Thymus (tissue), 11 donors: ENCODE measurements at regions not wholly inside any gene's neighbourhood (a gene's known extent, or its start where the extent isn't known, plus 50 kb on each side); places are given as distances from the start of the nearest gene placed in this dataset.

Source experiments
- DNase-seq, 9 donors: peaks; one replicate each; pipeline ENCODE4 v3.0.0-alpha.2; 2013; ENCODE audit warnings: low spot score in 9 of 9, low read depth in 6 of 9, missing footprints in 1 of 9
- H3K27ac ChIP-seq, 2 donors: one replicate each; pipeline ENCODE4 v1.5.1; 2013; ENCODE audit warnings: control low read depth in 1 of 2, low read depth in 1 of 2, low read length in 1 of 2, mild to moderate bottlenecking in 1 of 2, moderate library complexity in 1 of 2
- H3K27me3 ChIP-seq, 2 donors: one replicate each; pipeline ENCODE4 v1.5.1; 2013; ENCODE audit warnings: low read length in 1 of 2; ENCODE audit not compliant: control insufficient read depth in 2 of 2, insufficient read depth in 1 of 2
- H3K36me3 ChIP-seq, 2 donors: one replicate each; pipeline ENCODE4 v1.5.1; 2013; ENCODE audit warnings: low read length in 1 of 2, mild to moderate bottlenecking in 1 of 2, moderate library complexity in 1 of 2; ENCODE audit not compliant: control insufficient read depth in 2 of 2, insufficient read depth in 2 of 2
- H3K4me1 ChIP-seq, 2 donors: one replicate each; pipeline ENCODE4 v1.5.1; 2013; ENCODE audit warnings: low read length in 2 of 2; ENCODE audit not compliant: control insufficient read depth in 2 of 2, insufficient read depth in 2 of 2
- H3K4me3 ChIP-seq, 2 donors: one replicate each; pipeline ENCODE4 v1.5.1; 2013; ENCODE audit warnings: low read length in 2 of 2, control low read depth in 1 of 2, mild to moderate bottlenecking in 1 of 2
- H3K9me3 ChIP-seq, 2 donors: one replicate each; pipeline ENCODE4 v1.5.1; 2013; ENCODE audit warnings: low read length in 1 of 2, mild to moderate bottlenecking in 1 of 2; ENCODE audit not compliant: control insufficient read depth in 2 of 2, insufficient read depth in 1 of 2
- WGBS: extraction: QIAGEN DNeasy Blood & Tissue Kit; methylation state at CpG from one replicate; pipeline ENCODE4 v1.1.7; 2013; 5-methylcytosine and 5-hydroxymethylcytosine counted together
- donor health status: healthy.

DNA sequence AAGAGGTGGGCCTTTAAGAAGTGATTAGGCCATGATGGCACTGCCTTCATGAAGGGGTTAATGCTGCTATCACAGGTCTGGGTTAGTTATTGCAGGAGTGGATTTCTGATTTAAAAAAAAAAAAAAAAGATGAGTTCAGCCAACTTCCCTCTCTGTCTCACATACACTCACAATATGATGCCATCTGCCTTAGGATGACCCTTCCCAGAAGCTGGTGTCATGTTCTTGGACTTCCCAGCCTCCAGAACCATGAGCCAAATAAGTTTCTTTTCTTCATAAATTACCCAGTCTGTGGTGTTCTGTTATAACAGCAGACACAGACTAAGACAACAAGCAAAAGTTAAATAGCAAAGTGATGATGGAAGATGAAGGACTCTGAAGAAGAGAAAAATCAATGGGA is 179.7 kb upstream of the ETAA1 start:
- Histone ChIP-seq H3K9me3 (no peaks in the 10 kb centered on the region), H3K4me3 (no peak overlapping the region)

DNA sequence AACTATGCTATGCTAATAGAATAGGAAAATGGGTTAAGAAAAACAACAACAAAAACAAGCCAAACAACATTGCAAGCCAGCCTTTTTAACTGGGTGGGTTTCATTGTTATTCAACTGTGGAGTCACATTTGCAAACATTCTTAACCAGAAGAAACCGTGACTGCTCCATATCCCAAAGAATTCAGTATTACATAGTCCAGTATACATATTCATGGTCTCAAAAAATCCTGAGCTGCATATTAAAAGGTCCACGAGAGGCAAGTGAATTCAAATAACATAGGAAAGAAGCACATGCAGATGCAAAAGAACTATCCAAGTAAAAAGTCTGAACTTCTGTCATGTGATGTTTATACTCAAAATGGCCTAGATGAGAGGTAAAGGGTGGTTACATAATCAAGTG is 179.1 kb upstream of the ETAA1 start:
- H3K27me3 ChIP-seq = no peaks in the 10 kb centered on the region
- no peak overlapping the region for H3K27ac ChIP-seq
- H3K36me3 ChIP-seq = no peaks in the 10 kb centered on the region
- no peaks in the 10 kb centered on the region for H3K9me3 ChIP-seq
- DNase-seq = no peak
- H3K4me1 ChIP-seq = no peaks in the 10 kb centered on the region
- WGBS = 92% methylated on average over 2 of the region's 2 CpGs
- no peak overlapping the region for H3K4me3 ChIP-seq

More for the DNA sequence above, 179.7 kb upstream of the ETAA1 start:
- H3K27me3 ChIP-seq = no peaks in the 10 kb centered on the region
- no peak for DNase-seq
- H3K36me3 ChIP-seq = no peaks in the 10 kb centered on the region
- no peaks in the 10 kb centered on the region for H3K4me1 ChIP-seq
- no peak overlapping the region for H3K27ac ChIP-seq

DNA sequence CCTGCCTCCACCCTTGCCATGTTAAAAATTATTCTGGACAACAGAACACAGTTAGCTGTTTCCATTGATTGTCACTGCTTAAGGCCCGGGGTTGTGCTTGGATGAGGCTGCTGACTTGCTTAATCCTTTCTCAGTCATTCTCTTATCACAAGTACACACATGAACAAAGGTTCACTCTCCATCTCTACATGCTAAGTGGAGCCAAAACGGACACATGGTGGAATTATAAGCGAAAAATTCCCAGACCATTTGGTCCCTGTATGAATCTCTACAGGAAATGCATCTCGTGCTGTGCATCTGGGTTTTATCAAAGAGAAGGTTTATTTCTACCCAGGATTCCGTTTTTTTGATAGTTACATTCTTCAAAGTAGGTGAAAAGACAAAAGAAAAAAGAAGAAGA is 177.5 kb upstream of the ETAA1 start:
- Histone ChIP-seq H3K27ac (no peak overlapping the region), H3K27me3 (no peaks in the 10 kb centered on the region), H3K4me1 (no peaks in the 10 kb centered on the region), H3K4me3 (no peak overlapping the region), H3K36me3 (no peaks in the 10 kb centered on the region), H3K9me3 (no peaks in the 10 kb centered on the region)
- no peak for DNase-seq
- WGBS = 89% methylated on average over 5 of the region's 5 CpGs

- Histone ChIP-seq H3K36me3 (no peaks in the 10 kb centered on the region), H3K4me3 (no peak overlapping the region), H3K27ac (no peak overlapping the region), H3K4me1 (no peaks in the 10 kb centered on the region), H3K27me3 (no peaks in the 10 kb centered on the region), H3K9me3 (no peaks in the 10 kb centered on the region)
- 89% methylated on average over 4 of the region's 4 CpGs for WGBS
- no peak for DNase-seq
Measured at GRCh38 chr2:67221266-67221665, 175.9 kb upstream of the ETAA1 start.

DNA sequence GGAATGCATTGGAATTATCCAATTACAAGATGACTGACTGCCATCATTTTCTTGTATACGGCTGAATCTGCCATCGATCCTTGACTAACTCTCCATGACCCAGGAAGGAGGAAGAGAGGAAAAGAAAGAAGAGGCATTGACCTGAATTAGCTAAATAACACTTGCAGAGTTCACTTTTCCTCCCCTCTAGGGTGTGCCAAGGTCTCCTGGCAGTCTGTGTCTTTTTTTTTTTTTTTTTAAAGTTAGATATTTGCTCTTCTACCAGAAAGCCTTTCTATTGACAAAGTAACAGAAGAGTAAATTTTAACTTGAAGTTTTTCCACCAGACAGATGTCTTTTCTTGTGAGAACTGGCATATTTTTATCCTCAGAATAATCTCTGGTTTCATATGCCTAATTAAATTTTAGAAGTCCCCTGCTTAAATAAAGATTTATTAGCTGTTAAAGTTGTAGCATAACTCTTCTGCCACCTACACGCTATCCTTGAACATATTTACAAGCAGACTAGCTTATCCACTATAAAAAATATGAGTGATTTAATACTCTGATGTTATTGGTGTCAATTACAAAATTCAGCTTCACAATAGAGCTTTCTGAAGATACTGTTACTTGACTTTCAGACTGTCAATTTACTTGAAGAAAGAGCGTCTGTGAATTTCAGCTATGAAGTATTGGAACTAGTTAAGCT is 171.7 kb upstream of the ETAA1 start:
- 94% methylated on average over 4 of the region's 4 CpGs for WGBS
- no peak overlapping the region for H3K4me3 ChIP-seq
- no peaks in the 10 kb centered on the region for H3K36me3 ChIP-seq
- no peaks in the 10 kb centered on the region for H3K9me3 ChIP-seq
- no peak for DNase-seq
- H3K27me3 ChIP-seq = no peaks in the 10 kb centered on the region
- H3K27ac ChIP-seq = no peak overlapping the region
- no peaks in the 10 kb centered on the region for H3K4me1 ChIP-seq

GRCh38 chr2:67229706-67230105 is 167.4 kb upstream of the ETAA1 start:
- no peak for DNase-seq
- Histone ChIP-seq H3K27ac (no peak overlapping the region), H3K9me3 (no peaks in the 10 kb centered on the region), H3K4me3 (no peak overlapping the region), H3K27me3 (no peaks in the 10 kb centered on the region), H3K36me3 (no peaks in the 10 kb centered on the region), H3K4me1 (no peaks in the 10 kb centered on the region)

DNA sequence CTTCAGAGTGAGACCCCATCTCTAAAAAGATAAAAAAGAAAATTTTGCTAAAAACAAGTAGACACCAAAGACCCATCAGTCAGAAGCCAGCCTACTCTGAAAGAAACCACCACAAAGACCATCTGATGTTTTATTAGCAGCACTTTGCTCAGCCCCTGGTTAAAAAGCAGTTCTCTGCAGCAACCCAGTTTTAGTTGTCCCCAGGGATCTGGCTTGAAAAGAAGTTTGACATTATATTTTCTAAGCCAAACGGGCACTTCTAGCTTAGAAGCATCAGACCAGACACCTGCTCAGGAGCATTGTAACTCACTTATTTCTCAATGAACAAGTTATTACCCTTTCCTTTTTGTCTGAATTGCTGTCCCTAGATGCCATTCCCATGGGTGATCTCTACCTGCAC is 164.2 kb upstream of the ETAA1 start:
- Histone ChIP-seq H3K27me3 (no peaks in the 10 kb centered on the region), H3K4me1 (no peaks in the 10 kb centered on the region), H3K27ac (no peak overlapping the region), H3K36me3 (no peaks in the 10 kb centered on the region), H3K4me3 (no peak overlapping the region), H3K9me3 (no peaks in the 10 kb centered on the region)
- DNase-seq = no peak
- 94% methylated on average over 1 of the region's 1 CpG for WGBS

DNA sequence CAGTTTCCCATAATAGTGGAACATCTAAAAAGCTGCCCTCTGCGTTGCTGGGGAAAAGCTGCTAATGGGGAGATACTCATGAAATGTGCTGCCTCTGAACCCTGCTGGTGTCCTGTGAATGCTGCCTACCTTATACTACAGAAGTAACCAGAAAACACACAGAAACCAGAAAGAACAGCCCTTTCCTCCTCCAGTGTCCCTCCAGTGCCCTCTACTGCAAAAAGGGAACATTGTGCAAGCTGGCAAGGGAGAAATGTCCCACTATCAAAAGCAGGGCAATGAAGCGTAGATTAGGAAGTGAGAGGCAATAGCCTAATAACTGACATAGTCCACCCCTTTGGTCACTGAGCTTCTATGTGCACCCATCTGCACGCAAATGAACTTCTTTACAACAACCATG is 162.7 kb upstream of the ETAA1 start:
- Histone ChIP-seq H3K9me3 (no peaks in the 10 kb centered on the region), H3K4me1 (no peaks in the 10 kb centered on the region), H3K4me3 (no peak overlapping the region), H3K27me3 (no peaks in the 10 kb centered on the region), H3K27ac (no peak overlapping the region), H3K36me3 (no peaks in the 10 kb centered on the region)
- no peak for DNase-seq
- 86% methylated on average over 3 of the region's 3 CpGs for WGBS

- no peaks in the 10 kb centered on the region for H3K9me3 ChIP-seq
- no peaks in the 10 kb centered on the region for H3K4me1 ChIP-seq
- H3K27me3 ChIP-seq = no peaks in the 10 kb centered on the region
- 87% methylated on average over 2 of the region's 2 CpGs for WGBS
- no peak for DNase-seq
- no peak overlapping the region for H3K4me3 ChIP-seq
- H3K36me3 ChIP-seq = no peaks in the 10 kb centered on the region
- no peak overlapping the region for H3K27ac ChIP-seq
Measured at GRCh38 chr2:67237288-67237687, 159.8 kb upstream of the ETAA1 start.

GRCh38 chr2:67240507-67240906 is 156.6 kb upstream of the ETAA1 start:
- H3K27me3 ChIP-seq = no peaks in the 10 kb centered on the region
- H3K27ac ChIP-seq = no peak overlapping the region
- WGBS = 94% methylated on average over 2 of the region's 2 CpGs
- no peaks in the 10 kb centered on the region for H3K36me3 ChIP-seq
- no peaks in the 10 kb centered on the region for H3K9me3 ChIP-seq
- DNase-seq = no peak
- no peak overlapping the region for H3K4me3 ChIP-seq
- no peaks in the 10 kb centered on the region for H3K4me1 ChIP-seq
